Fibroblast of lung (primary cell): ENCODE measurements at regions not wholly inside any gene's neighbourhood (a gene's known extent, or its start where the extent isn't known, plus 50 kb on each side); places are given as distances from the start of the nearest gene placed in this dataset.
A peak's percentile ranks its signal among the peaks of the same experiment; 100 is the strongest.

Source experiments
- EZH2 ChIP-seq: IDR thresholded peaks from 2 replicates; pipeline ENCODE4 v1.5.1; 2012; ENCODE audit warnings: low read length, control low read depth, mild to moderate bottlenecking; ENCODE audit errors: missing control alignments
- TF ChIP-seq, protein P1 (sequence below), 2 donors: IDR thresholded peaks in 1 of 2; conservative IDR thresholded peaks in 1 of 2; 1 replicate in 1 of 2; 2 replicates in 1 of 2; pipeline ENCODE4 v1.5.1; 2011 to 2012; ENCODE audit warnings: low read length in 2 of 2, control low read depth in 1 of 2, inconsistent platforms in 1 of 2, low read depth in 1 of 2, mild to moderate bottlenecking in 1 of 2

DNA sequence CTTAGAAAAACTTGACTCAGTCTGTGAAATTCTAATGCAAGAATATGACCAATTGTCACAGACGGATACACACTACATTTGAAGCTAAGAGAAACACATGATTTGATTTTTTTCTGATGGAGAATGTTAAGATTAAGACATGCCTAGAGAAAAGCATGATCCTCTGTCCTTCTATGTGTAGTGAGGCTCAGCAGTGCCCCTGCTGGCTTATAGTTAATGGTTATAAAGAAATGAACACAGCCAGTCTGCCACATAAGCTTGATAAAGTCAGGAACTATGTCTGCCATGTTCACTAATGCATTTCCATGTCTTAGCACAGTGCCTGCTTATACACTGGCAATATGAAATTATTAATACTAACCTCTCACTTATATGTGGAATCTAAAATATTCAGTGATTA is 168.1 kb upstream of the DAAM1 start:
- TF ChIP-seq, protein P1, sequence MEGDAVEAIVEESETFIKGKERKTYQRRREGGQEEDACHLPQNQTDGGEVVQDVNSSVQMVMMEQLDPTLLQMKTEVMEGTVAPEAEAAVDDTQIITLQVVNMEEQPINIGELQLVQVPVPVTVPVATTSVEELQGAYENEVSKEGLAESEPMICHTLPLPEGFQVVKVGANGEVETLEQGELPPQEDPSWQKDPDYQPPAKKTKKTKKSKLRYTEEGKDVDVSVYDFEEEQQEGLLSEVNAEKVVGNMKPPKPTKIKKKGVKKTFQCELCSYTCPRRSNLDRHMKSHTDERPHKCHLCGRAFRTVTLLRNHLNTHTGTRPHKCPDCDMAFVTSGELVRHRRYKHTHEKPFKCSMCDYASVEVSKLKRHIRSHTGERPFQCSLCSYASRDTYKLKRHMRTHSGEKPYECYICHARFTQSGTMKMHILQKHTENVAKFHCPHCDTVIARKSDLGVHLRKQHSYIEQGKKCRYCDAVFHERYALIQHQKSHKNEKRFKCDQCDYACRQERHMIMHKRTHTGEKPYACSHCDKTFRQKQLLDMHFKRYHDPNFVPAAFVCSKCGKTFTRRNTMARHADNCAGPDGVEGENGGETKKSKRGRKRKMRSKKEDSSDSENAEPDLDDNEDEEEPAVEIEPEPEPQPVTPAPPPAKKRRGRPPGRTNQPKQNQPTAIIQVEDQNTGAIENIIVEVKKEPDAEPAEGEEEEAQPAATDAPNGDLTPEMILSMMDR (conservative IDR thresholded peaks at IDR 0.05 in 1 of 2, IDR thresholded peaks at IDR 0.05 in 1 of 2; ENCODE audit: low read depth in 1 of 2, low read length in 2 of 2), result peak; percentile 44 to 63
- no peak for TF ChIP-seq EZH2
